HCT116 (cell line): ENCODE measurements at regions not wholly inside any gene's neighbourhood (a gene's known extent, or its start where the extent isn't known, plus 50 kb on each side); places are given as distances from the start of the nearest gene placed in this dataset.

Experiments
- ATAC-seq: fragments of 200-7000 bp; cut with Tn5 transposase; 2 replicates; pipeline ENCODE4 v1.9.1; 2020; ENCODE audit warnings: mild to moderate bottlenecking, moderate library complexity
- BruUV-seq: library from RNA; stranded (reverse); fragments of 400-500 nt; replicated peaks from 2 replicates; lab custom pipeline; 2021; lab: Mats Ljungman, UMichigan
- CTCF ChIA-PET: fragments of 300-600 bp; sonication (Branson Sonifier 250); formaldehyde crosslinking; loops from one replicate; lab custom pipeline; 2021; ENCODE audit warnings: antibody characterized with exemption; lab: Charles Lee
- POLR2A ChIA-PET: fragments of 300-600, 350-600 bp; sonication (Branson Sonifier 250); formaldehyde crosslinking; loops from one replicate; lab custom pipeline; 2021; ENCODE audit warnings: antibody characterized with exemption; lab: Charles Lee
- RAD21 ChIA-PET, 2 experiments: fragments of 300-600 bp; sonication (Branson Sonifier 250); formaldehyde crosslinking; loops; one replicate each; lab custom pipeline; 2023; ENCODE audit warnings: low total read pairs in 2 of 2; ENCODE audit not compliant: uncharacterized antibody in 2 of 2, unreplicated experiment in 2 of 2, low non-redundant PET in 1 of 2; lab: Charles Lee
- DNase-seq: peaks from one replicate; pipeline ENCODE4 v3.0.0-alpha.2; 2010; ENCODE audit warnings: low read depth, low spot score
- H2AFZ ChIP-seq: fragments of 200-600 bp; shearing (Covaris generic), sonication (generic); 2 replicates; pipeline ENCODE4 v1.6.1; 2017; ENCODE audit warnings: low read depth, mixed run types, mixed read lengths, antibody characterized with exemption, low read length; ENCODE audit not compliant: poor library complexity, severe bottlenecking
- H3K27ac ChIP-seq: 2 replicates; pipeline ENCODE4 v1.5.1; 2012; ENCODE audit warnings: low read depth, low read length
- H3K27me3 ChIP-seq: fragments of 200-600 bp; sonication (generic); 2 replicates; pipeline ENCODE4 v1.6.1; 2016; ENCODE audit warnings: mixed run types, low read length, mixed read lengths; ENCODE audit not compliant: insufficient read depth
- H3K36me3 ChIP-seq, 2 experiments: fragments of 200-500 bp in 1 of 2; fragments of 200-600 bp in 1 of 2; sonication (Bioruptor generic) in 1 of 2; sonication (generic) in 1 of 2; 2 replicates each; pipeline versions ENCODE4 v1.5.1 to v1.6.1; 2014 to 2016; ENCODE audit warnings: low read length in 2 of 2, inconsistent platforms in 1 of 2, mixed read lengths in 1 of 2, mixed run types in 1 of 2; ENCODE audit not compliant: insufficient read depth in 2 of 2, control insufficient read depth in 1 of 2
- H3K4me1 ChIP-seq, 2 experiments: fragments of 200-600 bp in 1 of 2; sonication (generic) in 1 of 2; 2 replicates each; pipeline versions ENCODE4 v1.5.1 to v1.6.1; 2012 to 2017; ENCODE audit warnings: low read length in 2 of 2, inconsistent platforms in 1 of 2, mild to moderate bottlenecking in 1 of 2, mixed read lengths in 1 of 2, mixed run types in 1 of 2, moderate library complexity in 1 of 2; ENCODE audit not compliant: insufficient read depth in 2 of 2, control insufficient read depth in 1 of 2
- H3K4me2 ChIP-seq: fragments of 200-600 bp; sonication (generic); 2 replicates; pipeline ENCODE4 v1.6.1; 2017; ENCODE audit warnings: mixed run types, low read length, mixed read lengths
- H3K4me3 ChIP-seq, 2 experiments: fragments of 200-600 bp in 1 of 2; sonication (generic) in 1 of 2; replicated peaks in 1 of 2; 2 replicates each; pipeline ENCODE4 v1.5.1; 2011 to 2016; ENCODE audit warnings: low read length in 2 of 2, control low read depth in 1 of 2, low read depth in 1 of 2, mild to moderate bottlenecking in 1 of 2, mixed read lengths in 1 of 2, mixed run types in 1 of 2
- H3K79me2 ChIP-seq: fragments of 200-600 bp; sonication (generic); 2 replicates; pipeline ENCODE4 v1.6.1; 2017; ENCODE audit warnings: mild to moderate bottlenecking, mixed run types, low read length, moderate library complexity, mixed read lengths; ENCODE audit not compliant: insufficient read depth
- H3K9ac ChIP-seq: fragments of 200-600 bp; sonication (generic); 2 replicates; pipeline ENCODE4 v1.6.1; 2016; ENCODE audit warnings: low read length, mixed read lengths
- H3K9me2 ChIP-seq: fragments of 200-600 bp; sonication (generic), shearing (Covaris generic); 2 replicates; pipeline ENCODE4 v1.6.1; 2017; ENCODE audit warnings: mixed run types, mild to moderate bottlenecking, moderate library complexity; ENCODE audit not compliant: insufficient read depth
- H3K9me3 ChIP-seq, 2 experiments: fragments of 200-500 bp in 1 of 2; fragments of 200-600 bp in 1 of 2; sonication (Bioruptor generic) in 1 of 2; sonication (generic) in 1 of 2; 2 replicates each; pipeline ENCODE4 v1.6.1; 2014 to 2017; ENCODE audit warnings: low read length in 2 of 2, mixed read lengths in 2 of 2, inconsistent platforms in 1 of 2, low read depth in 1 of 2, mild to moderate bottlenecking in 1 of 2, mixed run types in 1 of 2, moderate library complexity in 1 of 2; ENCODE audit not compliant: control insufficient read depth in 1 of 2, insufficient read depth in 1 of 2
- H4K20me1 ChIP-seq: fragments of 200-600 bp; sonication (generic), shearing (Covaris generic); 2 replicates; pipeline ENCODE4 v1.6.1; 2017; ENCODE audit warnings: mixed run types, mild to moderate bottlenecking, moderate library complexity; ENCODE audit not compliant: insufficient read depth
- ATF3 ChIP-seq: IDR thresholded peaks from 2 replicates; pipeline ENCODE4 v1.6.1; 2012
- CBX3 ChIP-seq: IDR thresholded peaks from 2 replicates; pipeline ENCODE4 v1.6.1; 2012; ENCODE audit warnings: low read depth
- CEBPB ChIP-seq: IDR thresholded peaks from 2 replicates; pipeline ENCODE4 v1.6.1; 2012; ENCODE audit warnings: low read depth
- ELF1 ChIP-seq: IDR thresholded peaks from 2 replicates; pipeline ENCODE4 v1.6.1; 2012; ENCODE audit warnings: low read depth, borderline replicate concordance
- EZH2 ChIP-seq: fragments of 200-600 bp; sonication (generic); IDR thresholded peaks from 2 replicates; pipeline ENCODE4 v1.6.1; 2017; ENCODE audit warnings: antibody characterized with exemption, mixed run types
- EZH2phosphoT487 ChIP-seq: fragments of 200-600 bp; IDR thresholded peaks from 2 replicates; pipeline ENCODE4 v1.6.1; 2018; ENCODE audit warnings: antibody characterized with exemption, borderline replicate concordance
- JUND ChIP-seq: IDR thresholded peaks from 2 replicates; pipeline ENCODE4 v1.6.1; 2012
- POLR2A ChIP-seq: IDR thresholded peaks from 2 replicates; pipeline ENCODE4 v1.7.0; 2011; ENCODE audit warnings: borderline replicate concordance; ENCODE audit not compliant: insufficient read depth, insufficient read length; ENCODE audit errors: extremely low read depth
- POLR2AphosphoS5 ChIP-seq: IDR thresholded peaks from 2 replicates; pipeline ENCODE4 v1.6.1; 2011; ENCODE audit warnings: mild to moderate bottlenecking, low read depth, low read length, moderate library complexity
- RAD21 ChIP-seq: IDR thresholded peaks from 2 replicates; pipeline ENCODE4 v1.6.1; 2012; ENCODE audit warnings: low read depth, mild to moderate bottlenecking
- SIN3A ChIP-seq: IDR thresholded peaks from 2 replicates; pipeline ENCODE4 v1.6.1; 2012; ENCODE audit warnings: low read depth
- SP1 ChIP-seq: IDR thresholded peaks from 2 replicates; pipeline ENCODE4 v1.6.1; 2012; ENCODE audit warnings: low read depth
- SRF ChIP-seq: IDR thresholded peaks from 2 replicates; pipeline ENCODE4 v1.6.1; 2012; ENCODE audit warnings: low read depth
- TCF7L2 ChIP-seq: IDR thresholded peaks from 2 replicates; pipeline ENCODE4 v1.7.0; 2011; ENCODE audit warnings: borderline replicate concordance, inconsistent platforms; ENCODE audit not compliant: insufficient read depth, insufficient read length; ENCODE audit errors: extremely low read depth
- YY1 ChIP-seq: IDR thresholded peaks from 2 replicates; pipeline ENCODE4 v1.6.1; 2011; ENCODE audit warnings: low read length, low read depth, moderate library complexity, mild to moderate bottlenecking; ENCODE audit not compliant: insufficient replicate concordance; ENCODE audit errors: extremely low read depth
- ZFX ChIP-seq: fragments of 450-650 bp; IDR thresholded peaks from 2 replicates; pipeline ENCODE4 v1.6.1; 2017
- ZNF274 ChIP-seq: fragments of 200-500 bp; sonication (Bioruptor generic); IDR thresholded peaks from 2 replicates; pipeline ENCODE4 v1.6.1; 2014; ENCODE audit warnings: mild to moderate bottlenecking, low read depth, low read length, inconsistent platforms
- intact Hi-C: fragments of 100-400 bp; cut with micrococcal nuclease; formaldehyde crosslinking; loops from 2 replicates; pipeline ENCODE4 v1.10.0; 2022
- TF ChIP-seq, protein P1 (sequence below): IDR thresholded peaks from 2 replicates; pipeline ENCODE4 v1.6.1; 2011; ENCODE audit warnings: mild to moderate bottlenecking, low read length, moderate library complexity; ENCODE audit not compliant: insufficient replicate concordance; ENCODE audit errors: extremely low read depth
- TF ChIP-seq, protein P2 (sequence below), 3 experiments: fragments of 200-600 bp in 1 of 3; sonication (generic) in 1 of 3; IDR thresholded peaks in 2 of 3; conservative IDR thresholded peaks in 1 of 3; 2 replicates each; pipeline ENCODE4 v1.5.1; 2012 to 2017; ENCODE audit warnings: low read depth in 2 of 3, low read length in 2 of 3, antibody characterized with exemption in 1 of 3, borderline replicate concordance in 1 of 3, control low read depth in 1 of 3, mild to moderate bottlenecking in 1 of 3, mixed read lengths in 1 of 3, mixed run types in 1 of 3, moderate library complexity in 1 of 3; ENCODE audit not compliant: insufficient read depth in 1 of 3

- TF ChIP-seq, protein P1, sequence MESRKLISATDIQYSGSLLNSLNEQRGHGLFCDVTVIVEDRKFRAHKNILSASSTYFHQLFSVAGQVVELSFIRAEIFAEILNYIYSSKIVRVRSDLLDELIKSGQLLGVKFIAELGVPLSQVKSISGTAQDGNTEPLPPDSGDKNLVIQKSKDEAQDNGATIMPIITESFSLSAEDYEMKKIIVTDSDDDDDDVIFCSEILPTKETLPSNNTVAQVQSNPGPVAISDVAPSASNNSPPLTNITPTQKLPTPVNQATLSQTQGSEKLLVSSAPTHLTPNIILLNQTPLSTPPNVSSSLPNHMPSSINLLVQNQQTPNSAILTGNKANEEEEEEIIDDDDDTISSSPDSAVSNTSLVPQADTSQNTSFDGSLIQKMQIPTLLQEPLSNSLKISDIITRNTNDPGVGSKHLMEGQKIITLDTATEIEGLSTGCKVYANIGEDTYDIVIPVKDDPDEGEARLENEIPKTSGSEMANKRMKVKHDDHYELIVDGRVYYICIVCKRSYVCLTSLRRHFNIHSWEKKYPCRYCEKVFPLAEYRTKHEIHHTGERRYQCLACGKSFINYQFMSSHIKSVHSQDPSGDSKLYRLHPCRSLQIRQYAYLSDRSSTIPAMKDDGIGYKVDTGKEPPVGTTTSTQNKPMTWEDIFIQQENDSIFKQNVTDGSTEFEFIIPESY, result no peak
Measured at GRCh38 chr16:9481747-9482730, 390.6 kb downstream of the HAPSTR1 start (continued).

GRCh38 chr16:9484426-9484825 lies 393.0 kb downstream of the HAPSTR1 start:
- POLR2A ChIA-PET, result no interaction called here
- TF ChIP-seq POLR2AphosphoS5, result no peak
- TF ChIP-seq, protein P2, sequence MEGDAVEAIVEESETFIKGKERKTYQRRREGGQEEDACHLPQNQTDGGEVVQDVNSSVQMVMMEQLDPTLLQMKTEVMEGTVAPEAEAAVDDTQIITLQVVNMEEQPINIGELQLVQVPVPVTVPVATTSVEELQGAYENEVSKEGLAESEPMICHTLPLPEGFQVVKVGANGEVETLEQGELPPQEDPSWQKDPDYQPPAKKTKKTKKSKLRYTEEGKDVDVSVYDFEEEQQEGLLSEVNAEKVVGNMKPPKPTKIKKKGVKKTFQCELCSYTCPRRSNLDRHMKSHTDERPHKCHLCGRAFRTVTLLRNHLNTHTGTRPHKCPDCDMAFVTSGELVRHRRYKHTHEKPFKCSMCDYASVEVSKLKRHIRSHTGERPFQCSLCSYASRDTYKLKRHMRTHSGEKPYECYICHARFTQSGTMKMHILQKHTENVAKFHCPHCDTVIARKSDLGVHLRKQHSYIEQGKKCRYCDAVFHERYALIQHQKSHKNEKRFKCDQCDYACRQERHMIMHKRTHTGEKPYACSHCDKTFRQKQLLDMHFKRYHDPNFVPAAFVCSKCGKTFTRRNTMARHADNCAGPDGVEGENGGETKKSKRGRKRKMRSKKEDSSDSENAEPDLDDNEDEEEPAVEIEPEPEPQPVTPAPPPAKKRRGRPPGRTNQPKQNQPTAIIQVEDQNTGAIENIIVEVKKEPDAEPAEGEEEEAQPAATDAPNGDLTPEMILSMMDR (IDR thresholded peaks at IDR 0.05 in 2 of 3, conservative IDR thresholded peaks at IDR 0.05 in 1 of 3; ENCODE audit: borderline replicate concordance in 1 of 3, insufficient read depth in 1 of 3, low read depth in 2 of 3, low read length in 2 of 3), result no peak
- TF ChIP-seq EZH2, result no peak
- TF ChIP-seq, protein P1, result no peak
- no peak for TF ChIP-seq CEBPB
- TF ChIP-seq JUND, result no peak
- no peak for TF ChIP-seq SIN3A
- no peak for TF ChIP-seq SRF
- no peak for TF ChIP-seq TCF7L2
- no peak for TF ChIP-seq CBX3
- TF ChIP-seq RAD21, result no peak
- no peak for TF ChIP-seq POLR2A
- TF ChIP-seq ZFX, result no peak
- no peak for TF ChIP-seq YY1
- no peak for TF ChIP-seq ATF3
- TF ChIP-seq ELF1, result no peak
- TF ChIP-seq ZNF274, result no peak
- TF ChIP-seq SP1, result no peak
- TF ChIP-seq EZH2phosphoT487, result no peak

More at GRCh38 chr16:9484426-9484825, 393.0 kb downstream of the HAPSTR1 start:
- intact Hi-C loops, result no loop called here
- Histone ChIP-seq H3K4me3 (no peak overlapping the region), H3K9me2 (no peaks in the 10 kb centered on the region), H2AFZ (no peak overlapping the region), H3K79me2 (no peaks in the 10 kb centered on the region), H3K4me1 (no peaks in the 10 kb centered on the region), H3K4me2 (no peak overlapping the region), H3K9ac (no peak overlapping the region), H3K27ac (no peak overlapping the region), H4K20me1 (no peaks in the 10 kb centered on the region), H3K9me3 (no peaks in the 10 kb centered on the region), H3K36me3 (no peaks in the 10 kb centered on the region), H3K27me3 (peaks cover 52% of the 10 kb centered on the region)
- ChIA-PET RAD21 (no interaction called here), CTCF (no interaction called here)
- DNase-seq, result no peak
- no TSS peak for BruUV-seq
- no peak for ATAC-seq
